ENCODE measurements at regions not wholly inside any gene's neighbourhood (a gene's known extent, or its start where the extent isn't known, plus 50 kb on each side); places are given as distances from the start of the nearest gene placed in this dataset.

GRCh38 chr4:27178061-27178460 is 317.4 kb downstream of the STIM2 start (continued):
- TF ChIP-seq MAX (IDR thresholded peaks at IDR 0.05; ENCODE audit: low read depth), result no peak

GRCh38 chr4:27181693-27182092 is 321.1 kb downstream of the STIM2 start:
- Histone ChIP-seq H3K4me2 (no peak overlapping the region), H3F3A (replicated peaks; ENCODE audit: insufficient read depth) (no peaks in the 10 kb centered on the region), H3K9ac (no peak overlapping the region), H3K27ac (ENCODE audit: low read depth in 2 of 2, low read length in 1 of 2) (no peak overlapping the region), H4K20me1 (ENCODE audit: insufficient read depth) (no peaks in the 10 kb centered on the region), H3K27me3 (ENCODE audit: insufficient read depth) (no peaks in the 10 kb centered on the region), H3K36me3 (replicated peaks in 1 of 2; ENCODE audit: control insufficient read depth in 1 of 2, insufficient read depth in 2 of 2, low read length in 1 of 2) (no peaks in the 10 kb centered on the region), H3K9me3 (no peaks in the 10 kb centered on the region), H2AFZ (ENCODE audit: low read depth) (no peak overlapping the region), H3K9me2 (no peaks in the 10 kb centered on the region), H3K4me3 (ENCODE audit: low read depth in 2 of 2, low read length in 1 of 2) (no peak overlapping the region), H3K79me2 (ENCODE audit: insufficient read depth) (no peaks in the 10 kb centered on the region), H3K4me1 (ENCODE audit: control insufficient read depth in 1 of 2, insufficient read depth in 2 of 2, low read depth in 1 of 2, low read length in 1 of 2) (no peaks in the 10 kb centered on the region)
- CTCF ChIA-PET, result no interaction called here
- WGBS (ENCODE audit: low lambda C conversion rate), result 9% methylated on average over 4 of the region's 4 CpGs
- POLR2A ChIA-PET, result no interaction called here
- no peak for DNase-seq
- TF ChIP-seq PBX3 (IDR thresholded peaks at IDR 0.05) (no peak), MXI1 (IDR thresholded peaks at IDR 0.05; ENCODE audit: low read depth, low read length) (no peak)

- H3K4me2 ChIP-seq, result no peak overlapping the region
- no peaks in the 10 kb centered on the region for H4K20me1 ChIP-seq (ENCODE audit: insufficient read depth)
- no peaks in the 10 kb centered on the region for H3K9me3 ChIP-seq
- ChIA-PET CTCF (no interaction called here), POLR2A (no interaction called here)
- DNase-seq, result no peak
- WGBS (ENCODE audit: low lambda C conversion rate), result 2% methylated on average over 2 of the region's 2 CpGs
- H3F3A ChIP-seq (replicated peaks; ENCODE audit: insufficient read depth), result no peaks in the 10 kb centered on the region
- H3K36me3 ChIP-seq (replicated peaks in 1 of 2; ENCODE audit: control insufficient read depth in 1 of 2, insufficient read depth in 2 of 2, low read length in 1 of 2), result no peaks in the 10 kb centered on the region
- no peaks in the 10 kb centered on the region for H3K27me3 ChIP-seq (ENCODE audit: insufficient read depth)
- no peak for TF ChIP-seq TAF1 (IDR thresholded peaks at IDR 0.05; ENCODE audit: borderline replicate concordance, low read depth, low read length)
- no peak for TF ChIP-seq FOXM1 (IDR thresholded peaks at IDR 0.05; ENCODE audit: low read depth)
- no peak for TF ChIP-seq MEF2A (IDR thresholded peaks at IDR 0.05; ENCODE audit: borderline replicate concordance, low read depth)
- TF ChIP-seq EP300 (IDR thresholded peaks at IDR 0.05; ENCODE audit: borderline replicate concordance in 1 of 2, low read depth in 1 of 2, low read length in 1 of 2), result no peak
- TF ChIP-seq SIN3A (IDR thresholded peaks at IDR 0.05; ENCODE audit: borderline replicate concordance, low read depth, low read length), result no peak
- TF ChIP-seq PBX3 (IDR thresholded peaks at IDR 0.05), result no peak
- no peaks in the 10 kb centered on the region for H3K79me2 ChIP-seq (ENCODE audit: insufficient read depth)
- H3K27ac ChIP-seq (ENCODE audit: low read depth in 2 of 2, low read length in 1 of 2), result no peak overlapping the region
- no peak overlapping the region for H2AFZ ChIP-seq (ENCODE audit: low read depth)
- H3K4me1 ChIP-seq (ENCODE audit: control insufficient read depth in 1 of 2, insufficient read depth in 2 of 2, low read depth in 1 of 2, low read length in 1 of 2), result no peaks in the 10 kb centered on the region
- no peak overlapping the region for H3K9ac ChIP-seq
- no peaks in the 10 kb centered on the region for H3K9me2 ChIP-seq
- no peak overlapping the region for H3K4me3 ChIP-seq (ENCODE audit: low read depth in 2 of 2, low read length in 1 of 2)
Measured at GRCh38 chr4:27182211-27182610, 321.6 kb downstream of the STIM2 start.

All from SK-N-SH (cell line).